Body of pancreas (tissue), 4 donors: ENCODE measurements at regions not wholly inside any gene's neighbourhood (a gene's known extent, or its start where the extent isn't known, plus 50 kb on each side); places are given as distances from the start of the nearest gene placed in this dataset.

Source experiments
- POLR2A ChIP-seq, 3 donors: fragments of 450-650 bp; IDR thresholded peaks; one replicate each; pipeline ENCODE4 v1.6.1; 2016; ENCODE audit warnings: antibody characterized with exemption in 3 of 3, mild to moderate bottlenecking in 2 of 3
- TF ChIP-seq, protein P1 (sequence below), 7 experiments: fragments of 450-650 bp in 4 of 7; fragments of 200-600 bp in 3 of 7; sonication (generic) in 3 of 7; IDR thresholded peaks; one replicate each; pipeline ENCODE4 v1.5.1; 2016 to 2019; ENCODE audit warnings: antibody characterized with exemption in 7 of 7

DNA sequence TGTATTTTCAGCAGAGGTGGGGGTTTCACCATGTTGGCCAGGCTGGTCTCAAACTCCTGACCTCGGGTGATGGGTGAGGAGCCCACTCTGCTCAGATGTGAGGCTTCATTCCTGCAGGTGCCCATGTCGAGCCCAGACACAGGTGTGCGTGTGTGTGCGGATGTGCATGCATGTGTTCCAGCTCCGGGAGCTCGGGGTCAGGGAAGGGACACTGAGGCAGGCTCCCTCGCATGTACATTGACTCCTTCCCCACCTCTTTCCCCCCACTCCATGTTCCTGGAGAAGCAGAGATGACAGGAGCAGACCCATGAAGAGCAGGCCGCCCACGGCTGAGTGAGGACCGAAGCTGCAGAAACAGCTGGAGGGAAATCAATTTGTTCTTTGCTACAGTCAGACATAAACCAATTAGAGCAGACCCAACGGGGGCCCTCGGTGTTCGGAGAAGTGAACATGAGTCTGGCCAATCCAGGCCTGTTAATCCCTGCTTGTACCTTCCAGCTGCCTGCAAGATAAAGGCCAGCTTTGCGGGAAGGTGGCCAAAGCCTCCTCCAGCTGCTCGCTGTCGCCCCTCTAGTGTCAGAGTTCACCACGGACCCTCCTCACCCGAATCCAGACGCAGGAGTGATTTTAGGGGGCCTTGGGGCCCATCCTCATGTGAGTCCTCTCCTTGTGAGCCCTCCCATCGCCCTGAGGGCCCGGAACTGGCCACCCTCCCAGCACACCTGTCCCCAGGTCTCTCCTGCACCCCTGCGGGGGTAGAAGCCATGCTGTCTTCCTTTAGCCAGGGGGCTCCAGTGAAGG is 321.0 kb upstream of the RTL1 start:
- TF ChIP-seq, protein P1, sequence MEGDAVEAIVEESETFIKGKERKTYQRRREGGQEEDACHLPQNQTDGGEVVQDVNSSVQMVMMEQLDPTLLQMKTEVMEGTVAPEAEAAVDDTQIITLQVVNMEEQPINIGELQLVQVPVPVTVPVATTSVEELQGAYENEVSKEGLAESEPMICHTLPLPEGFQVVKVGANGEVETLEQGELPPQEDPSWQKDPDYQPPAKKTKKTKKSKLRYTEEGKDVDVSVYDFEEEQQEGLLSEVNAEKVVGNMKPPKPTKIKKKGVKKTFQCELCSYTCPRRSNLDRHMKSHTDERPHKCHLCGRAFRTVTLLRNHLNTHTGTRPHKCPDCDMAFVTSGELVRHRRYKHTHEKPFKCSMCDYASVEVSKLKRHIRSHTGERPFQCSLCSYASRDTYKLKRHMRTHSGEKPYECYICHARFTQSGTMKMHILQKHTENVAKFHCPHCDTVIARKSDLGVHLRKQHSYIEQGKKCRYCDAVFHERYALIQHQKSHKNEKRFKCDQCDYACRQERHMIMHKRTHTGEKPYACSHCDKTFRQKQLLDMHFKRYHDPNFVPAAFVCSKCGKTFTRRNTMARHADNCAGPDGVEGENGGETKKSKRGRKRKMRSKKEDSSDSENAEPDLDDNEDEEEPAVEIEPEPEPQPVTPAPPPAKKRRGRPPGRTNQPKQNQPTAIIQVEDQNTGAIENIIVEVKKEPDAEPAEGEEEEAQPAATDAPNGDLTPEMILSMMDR (IDR thresholded peaks at IDR 0.05): no peak
- no peak for TF ChIP-seq POLR2A (IDR thresholded peaks at IDR 0.05)
